Activated naive CD8-positive, alpha-beta T cell (primary cell): ENCODE measurements at regions not wholly inside any gene's neighbourhood (a gene's known extent, or its start where the extent isn't known, plus 50 kb on each side); places are given as distances from the start of the nearest gene placed in this dataset.

Experiments used
- H3K27ac Mint-ChIP-seq: one replicate; pipeline ENCODE4 v1.8.0; 2021; ENCODE audit warnings: mixed read lengths
- H3K27me3 Mint-ChIP-seq: one replicate; pipeline ENCODE4 v1.8.0; 2021; ENCODE audit warnings: mixed read lengths
- H3K36me3 Mint-ChIP-seq: one replicate; pipeline ENCODE4 v1.8.0; 2021; ENCODE audit warnings: mixed read lengths
- H3K4me1 Mint-ChIP-seq: one replicate; pipeline ENCODE4 v1.8.0; 2021; ENCODE audit warnings: low read depth, mixed read lengths
- H3K4me3 Mint-ChIP-seq: one replicate; pipeline ENCODE4 v1.8.0; 2021; ENCODE audit warnings: mild to moderate bottlenecking, mixed read lengths
- H3K9me3 Mint-ChIP-seq: one replicate; pipeline ENCODE4 v1.8.0; 2021; ENCODE audit warnings: low read depth, mixed read lengths

- peaks cover 15% of the 10 kb centered on the region for H3K36me3 Mint-ChIP-seq
- no peaks in the 10 kb centered on the region for H3K27me3 Mint-ChIP-seq
- H3K4me1 Mint-ChIP-seq, result no peaks in the 10 kb centered on the region
- H3K9me3 Mint-ChIP-seq, result peaks cover 20% of the 10 kb centered on the region
- no peak overlapping the region for H3K4me3 Mint-ChIP-seq
- H3K27ac Mint-ChIP-seq, result no peak overlapping the region
Observed at GRCh38 chr16:72317446-72317845, 145.5 kb upstream of the PMFBP1 start.

- no peak overlapping the region for H3K27ac Mint-ChIP-seq
- H3K9me3 Mint-ChIP-seq, result peaks cover 12% of the 10 kb centered on the region
- H3K4me1 Mint-ChIP-seq, result no peaks in the 10 kb centered on the region
- H3K4me3 Mint-ChIP-seq, result no peak overlapping the region
- H3K36me3 Mint-ChIP-seq, result peaks cover 3% of the 10 kb centered on the region
- H3K27me3 Mint-ChIP-seq, result no peaks in the 10 kb centered on the region
Observed at GRCh38 chr16:72313903-72314302, 141.9 kb upstream of the PMFBP1 start.

- H3K27me3 Mint-ChIP-seq, result no peaks in the 10 kb centered on the region
- H3K36me3 Mint-ChIP-seq, result peaks cover 3% of the 10 kb centered on the region
- no peaks in the 10 kb centered on the region for H3K4me1 Mint-ChIP-seq
- peaks cover 21% of the 10 kb centered on the region for H3K9me3 Mint-ChIP-seq
- no peak overlapping the region for H3K27ac Mint-ChIP-seq
- no peak overlapping the region for H3K4me3 Mint-ChIP-seq
Observed at GRCh38 chr16:72312828-72313227, 140.9 kb upstream of the PMFBP1 start.

GRCh38 chr16:72311426-72311825, 139.5 kb upstream of the PMFBP1 start:
- Mint-ChIP-seq H3K4me3 (no peak overlapping the region), H3K27me3 (no peaks in the 10 kb centered on the region), H3K9me3 (peaks cover 24% of the 10 kb centered on the region), H3K4me1 (no peaks in the 10 kb centered on the region), H3K36me3 (peaks cover 7% of the 10 kb centered on the region), H3K27ac (no peak overlapping the region)

- Mint-ChIP-seq H3K27ac (no peak overlapping the region), H3K4me3 (no peak overlapping the region), H3K4me1 (no peaks in the 10 kb centered on the region), H3K36me3 (peaks cover 18% of the 10 kb centered on the region), H3K27me3 (peaks cover 2% of the 10 kb centered on the region), H3K9me3 (peaks cover 33% of the 10 kb centered on the region)
Observed at GRCh38 chr16:72309001-72309400, 137.0 kb upstream of the PMFBP1 start.

- no peak overlapping the region for H3K4me3 Mint-ChIP-seq
- peaks cover 2% of the 10 kb centered on the region for H3K27me3 Mint-ChIP-seq
- peaks cover 18% of the 10 kb centered on the region for H3K36me3 Mint-ChIP-seq
- no peak overlapping the region for H3K27ac Mint-ChIP-seq
- no peaks in the 10 kb centered on the region for H3K4me1 Mint-ChIP-seq
- peaks cover 33% of the 10 kb centered on the region for H3K9me3 Mint-ChIP-seq
Observed at GRCh38 chr16:72308396-72308795, 136.4 kb upstream of the PMFBP1 start.

- peaks cover 13% of the 10 kb centered on the region for H3K36me3 Mint-ChIP-seq
- no peak overlapping the region for H3K4me3 Mint-ChIP-seq
- H3K27me3 Mint-ChIP-seq, result peaks cover 2% of the 10 kb centered on the region
- H3K27ac Mint-ChIP-seq, result no peak overlapping the region
- H3K9me3 Mint-ChIP-seq, result peaks cover 14% of the 10 kb centered on the region
- no peaks in the 10 kb centered on the region for H3K4me1 Mint-ChIP-seq
Observed at GRCh38 chr16:72302332-72302731, 130.4 kb upstream of the PMFBP1 start.

GRCh38 chr16:72301523-72302236, 129.7 kb upstream of the PMFBP1 start:
- Mint-ChIP-seq H3K27ac (no peak overlapping the region), H3K4me1 (no peaks in the 10 kb centered on the region), H3K27me3 (peaks cover 2% of the 10 kb centered on the region), H3K9me3 (peaks cover 14% of the 10 kb centered on the region), H3K4me3 (no peak overlapping the region), H3K36me3 (peaks cover 11% of the 10 kb centered on the region)

GRCh38 chr16:72300892-72301291, 128.9 kb upstream of the PMFBP1 start:
- Mint-ChIP-seq H3K36me3 (peaks cover 6% of the 10 kb centered on the region), H3K4me3 (no peak overlapping the region), H3K27ac (no peak overlapping the region), H3K4me1 (no peaks in the 10 kb centered on the region), H3K27me3 (peaks cover 2% of the 10 kb centered on the region), H3K9me3 (peaks cover 8% of the 10 kb centered on the region)

GRCh38 chr16:72299684-72300243, 127.8 kb upstream of the PMFBP1 start:
- Mint-ChIP-seq H3K9me3 (no peaks in the 10 kb centered on the region), H3K36me3 (peaks cover 3% of the 10 kb centered on the region), H3K4me3 (no peak overlapping the region), H3K4me1 (no peaks in the 10 kb centered on the region), H3K27ac (no peak overlapping the region), H3K27me3 (peaks cover 2% of the 10 kb centered on the region)

- Mint-ChIP-seq H3K9me3 (no peaks in the 10 kb centered on the region), H3K4me3 (no peak overlapping the region), H3K27ac (no peak overlapping the region), H3K36me3 (no peaks in the 10 kb centered on the region), H3K4me1 (no peaks in the 10 kb centered on the region), H3K27me3 (no peaks in the 10 kb centered on the region)
Observed at GRCh38 chr16:72298961-72299360, 127.0 kb upstream of the PMFBP1 start.

GRCh38 chr16:72295914-72296313, 124.0 kb upstream of the PMFBP1 start:
- Mint-ChIP-seq H3K9me3 (no peaks in the 10 kb centered on the region), H3K4me1 (no peaks in the 10 kb centered on the region), H3K27ac (no peak overlapping the region), H3K27me3 (no peaks in the 10 kb centered on the region), H3K4me3 (no peak overlapping the region), H3K36me3 (no peaks in the 10 kb centered on the region)

GRCh38 chr16:72291531-72291981, 119.6 kb upstream of the PMFBP1 start:
- Mint-ChIP-seq H3K9me3 (no peaks in the 10 kb centered on the region), H3K27me3 (no peaks in the 10 kb centered on the region), H3K4me1 (no peaks in the 10 kb centered on the region), H3K36me3 (no peaks in the 10 kb centered on the region), H3K4me3 (no peak overlapping the region), H3K27ac (no peak overlapping the region)

GRCh38 chr16:72291121-72291520, 119.2 kb upstream of the PMFBP1 start:
- H3K4me1 Mint-ChIP-seq, result no peaks in the 10 kb centered on the region

GRCh38 chr16:72287649-72288048, 115.7 kb upstream of the PMFBP1 start:
- Mint-ChIP-seq H3K4me3 (no peak overlapping the region), H3K36me3 (no peaks in the 10 kb centered on the region), H3K9me3 (no peaks in the 10 kb centered on the region), H3K27me3 (no peaks in the 10 kb centered on the region), H3K4me1 (no peaks in the 10 kb centered on the region), H3K27ac (no peak overlapping the region)

More at GRCh38 chr16:72291121-72291520, 119.2 kb upstream of the PMFBP1 start:
- Mint-ChIP-seq H3K9me3 (no peaks in the 10 kb centered on the region), H3K27ac (no peak overlapping the region), H3K36me3 (no peaks in the 10 kb centered on the region), H3K27me3 (no peaks in the 10 kb centered on the region), H3K4me3 (no peak overlapping the region)
